ENCODE measurements at regions not wholly inside any gene's neighbourhood (a gene's known extent, or its start where the extent isn't known, plus 50 kb on each side); places are given as distances from the start of the nearest gene placed in this dataset.
A peak's percentile ranks its signal among the peaks of the same experiment; 100 is the strongest.

DNA sequence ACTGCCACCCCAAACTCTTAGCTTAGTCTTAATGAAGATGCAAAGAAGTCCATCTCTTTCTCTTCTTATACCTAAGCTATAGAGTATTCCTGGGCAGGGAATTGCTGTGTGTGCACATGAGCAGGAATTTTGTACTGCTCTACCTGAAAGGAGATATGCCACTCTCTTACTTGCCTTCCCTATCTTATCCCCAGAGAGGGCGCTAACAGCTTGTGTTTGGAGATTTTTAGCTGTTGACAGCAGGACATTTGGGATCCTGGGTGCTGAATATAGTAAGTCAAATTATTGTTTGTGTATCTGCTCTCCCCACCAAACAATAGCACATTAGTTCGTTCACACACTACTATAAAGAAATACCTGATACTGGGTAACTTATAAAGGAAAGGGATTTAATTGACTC, 159.5 kb downstream of the GABRG2 start:
- no peak overlapping the region for H3K27ac ChIP-seq (ENCODE audit: low read depth)
- peak; percentile 79 for ATAC-seq
- H4K20me1 ChIP-seq (replicated peaks; ENCODE audit: insufficient read depth) = no peaks in the 10 kb centered on the region
- DNase-seq (ENCODE audit: low spot score) = peak; percentile 79
- H2AFZ ChIP-seq = no peak overlapping the region
- peaks cover 18% of the 10 kb centered on the region; the same call in 2 of the 3 replicates for H3K36me3 Mint-ChIP-seq (ENCODE audit: low read depth)
- no peaks in the 10 kb centered on the region for H3K36me3 ChIP-seq (ENCODE audit: insufficient read depth)
- H3K4me1 Mint-ChIP-seq = no peaks in the 10 kb centered on the region
- peaks cover 3% of the 10 kb centered on the region for H3K27me3 Mint-ChIP-seq (ENCODE audit: insufficient read depth, low read depth, poor library complexity)
- H3K27me3 ChIP-seq (ENCODE audit: insufficient read depth) = no peaks in the 10 kb centered on the region
- no peak overlapping the region for H3K27ac Mint-ChIP-seq
- H3K9me3 Mint-ChIP-seq = peaks cover 23% of the 10 kb centered on the region
- no peak overlapping the region for H3K4me2 ChIP-seq
- no peak overlapping the region for H3K4me3 ChIP-seq
- H3K4me3 Mint-ChIP-seq = no peak overlapping the region
- no peaks in the 10 kb centered on the region for H3F3A ChIP-seq (replicated peaks; ENCODE audit: low read depth)
- no peak for TF ChIP-seq ZNF114 (CRISPR knock-in tag; IDR thresholded peaks at IDR 0.05)
- TF ChIP-seq, protein P1, sequence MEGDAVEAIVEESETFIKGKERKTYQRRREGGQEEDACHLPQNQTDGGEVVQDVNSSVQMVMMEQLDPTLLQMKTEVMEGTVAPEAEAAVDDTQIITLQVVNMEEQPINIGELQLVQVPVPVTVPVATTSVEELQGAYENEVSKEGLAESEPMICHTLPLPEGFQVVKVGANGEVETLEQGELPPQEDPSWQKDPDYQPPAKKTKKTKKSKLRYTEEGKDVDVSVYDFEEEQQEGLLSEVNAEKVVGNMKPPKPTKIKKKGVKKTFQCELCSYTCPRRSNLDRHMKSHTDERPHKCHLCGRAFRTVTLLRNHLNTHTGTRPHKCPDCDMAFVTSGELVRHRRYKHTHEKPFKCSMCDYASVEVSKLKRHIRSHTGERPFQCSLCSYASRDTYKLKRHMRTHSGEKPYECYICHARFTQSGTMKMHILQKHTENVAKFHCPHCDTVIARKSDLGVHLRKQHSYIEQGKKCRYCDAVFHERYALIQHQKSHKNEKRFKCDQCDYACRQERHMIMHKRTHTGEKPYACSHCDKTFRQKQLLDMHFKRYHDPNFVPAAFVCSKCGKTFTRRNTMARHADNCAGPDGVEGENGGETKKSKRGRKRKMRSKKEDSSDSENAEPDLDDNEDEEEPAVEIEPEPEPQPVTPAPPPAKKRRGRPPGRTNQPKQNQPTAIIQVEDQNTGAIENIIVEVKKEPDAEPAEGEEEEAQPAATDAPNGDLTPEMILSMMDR (conservative IDR thresholded peaks at IDR 0.05; ENCODE audit: low read depth in 2 of 2) = peak; percentile 83 to 91
- TF ChIP-seq POLR2AphosphoS5 (IDR thresholded peaks at IDR 0.05; ENCODE audit: low read depth) = no peak
- TF ChIP-seq, protein P2, sequence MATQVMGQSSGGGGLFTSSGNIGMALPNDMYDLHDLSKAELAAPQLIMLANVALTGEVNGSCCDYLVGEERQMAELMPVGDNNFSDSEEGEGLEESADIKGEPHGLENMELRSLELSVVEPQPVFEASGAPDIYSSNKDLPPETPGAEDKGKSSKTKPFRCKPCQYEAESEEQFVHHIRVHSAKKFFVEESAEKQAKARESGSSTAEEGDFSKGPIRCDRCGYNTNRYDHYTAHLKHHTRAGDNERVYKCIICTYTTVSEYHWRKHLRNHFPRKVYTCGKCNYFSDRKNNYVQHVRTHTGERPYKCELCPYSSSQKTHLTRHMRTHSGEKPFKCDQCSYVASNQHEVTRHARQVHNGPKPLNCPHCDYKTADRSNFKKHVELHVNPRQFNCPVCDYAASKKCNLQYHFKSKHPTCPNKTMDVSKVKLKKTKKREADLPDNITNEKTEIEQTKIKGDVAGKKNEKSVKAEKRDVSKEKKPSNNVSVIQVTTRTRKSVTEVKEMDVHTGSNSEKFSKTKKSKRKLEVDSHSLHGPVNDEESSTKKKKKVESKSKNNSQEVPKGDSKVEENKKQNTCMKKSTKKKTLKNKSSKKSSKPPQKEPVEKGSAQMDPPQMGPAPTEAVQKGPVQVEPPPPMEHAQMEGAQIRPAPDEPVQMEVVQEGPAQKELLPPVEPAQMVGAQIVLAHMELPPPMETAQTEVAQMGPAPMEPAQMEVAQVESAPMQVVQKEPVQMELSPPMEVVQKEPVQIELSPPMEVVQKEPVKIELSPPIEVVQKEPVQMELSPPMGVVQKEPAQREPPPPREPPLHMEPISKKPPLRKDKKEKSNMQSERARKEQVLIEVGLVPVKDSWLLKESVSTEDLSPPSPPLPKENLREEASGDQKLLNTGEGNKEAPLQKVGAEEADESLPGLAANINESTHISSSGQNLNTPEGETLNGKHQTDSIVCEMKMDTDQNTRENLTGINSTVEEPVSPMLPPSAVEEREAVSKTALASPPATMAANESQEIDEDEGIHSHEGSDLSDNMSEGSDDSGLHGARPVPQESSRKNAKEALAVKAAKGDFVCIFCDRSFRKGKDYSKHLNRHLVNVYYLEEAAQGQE (IDR thresholded peaks at IDR 0.05; ENCODE audit: unreplicated experiment) = no peak
- H3K79me2 ChIP-seq (replicated peaks; ENCODE audit: insufficient read depth) = no peaks in the 10 kb centered on the region
- H3K4me1 ChIP-seq (ENCODE audit: insufficient read depth) = no peaks in the 10 kb centered on the region; the same call in 1 of the 2 replicates
- no peaks in the 10 kb centered on the region for H3K9me2 ChIP-seq (ENCODE audit: insufficient read depth)

DNA sequence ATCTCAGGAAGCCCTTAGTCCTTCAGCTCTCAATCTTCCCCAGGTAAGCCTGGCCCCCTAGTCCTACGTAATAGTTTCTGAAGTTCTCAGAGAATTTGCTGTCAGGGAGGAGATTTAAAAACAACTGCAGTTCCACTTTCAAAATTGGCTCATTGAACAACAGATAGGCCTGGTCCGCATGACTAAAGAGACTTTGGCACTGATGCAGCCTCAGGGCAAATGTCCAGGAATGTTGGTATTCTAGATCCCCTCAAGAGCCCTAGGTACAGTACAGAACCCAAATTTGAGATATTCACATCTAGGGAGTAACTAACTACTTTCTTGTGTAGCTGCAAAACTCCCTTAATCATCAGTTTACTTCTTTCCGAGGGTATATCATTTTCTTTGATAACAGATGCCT, 162.8 kb downstream of the GABRG2 start:
- Histone ChIP-seq H3K9me2 (ENCODE audit: insufficient read depth) (peaks cover 2% of the 10 kb centered on the region; the same call in 1 of the 2 replicates), H3K27ac (ENCODE audit: low read depth) (no peak overlapping the region), H3K27me3 (ENCODE audit: insufficient read depth) (no peaks in the 10 kb centered on the region), H4K20me1 (replicated peaks; ENCODE audit: insufficient read depth) (no peaks in the 10 kb centered on the region), H3K4me1 (ENCODE audit: insufficient read depth) (no peaks in the 10 kb centered on the region; the same call in 1 of the 2 replicates), H3K79me2 (replicated peaks; ENCODE audit: insufficient read depth) (no peaks in the 10 kb centered on the region), H3K4me2 (no peak overlapping the region), H2AFZ (no peak overlapping the region), H3K4me3 (no peak overlapping the region), H3K36me3 (ENCODE audit: insufficient read depth) (peaks cover 8% of the 10 kb centered on the region; the same call in 1 of the 2 replicates), H3F3A (replicated peaks; ENCODE audit: low read depth) (no peaks in the 10 kb centered on the region)
- Mint-ChIP-seq H3K9me3 (peaks cover 55% of the 10 kb centered on the region), H3K27ac (no peak overlapping the region), H3K4me1 (no peaks in the 10 kb centered on the region), H3K27me3 (ENCODE audit: insufficient read depth, low read depth, poor library complexity) (peaks cover 3% of the 10 kb centered on the region), H3K4me3 (no peak overlapping the region), H3K36me3 (ENCODE audit: low read depth) (peaks cover 44% of the 10 kb centered on the region)
- DNase-seq (ENCODE audit: low spot score) = no peak
- ATAC-seq = no peak
- TF ChIP-seq, protein P3, sequence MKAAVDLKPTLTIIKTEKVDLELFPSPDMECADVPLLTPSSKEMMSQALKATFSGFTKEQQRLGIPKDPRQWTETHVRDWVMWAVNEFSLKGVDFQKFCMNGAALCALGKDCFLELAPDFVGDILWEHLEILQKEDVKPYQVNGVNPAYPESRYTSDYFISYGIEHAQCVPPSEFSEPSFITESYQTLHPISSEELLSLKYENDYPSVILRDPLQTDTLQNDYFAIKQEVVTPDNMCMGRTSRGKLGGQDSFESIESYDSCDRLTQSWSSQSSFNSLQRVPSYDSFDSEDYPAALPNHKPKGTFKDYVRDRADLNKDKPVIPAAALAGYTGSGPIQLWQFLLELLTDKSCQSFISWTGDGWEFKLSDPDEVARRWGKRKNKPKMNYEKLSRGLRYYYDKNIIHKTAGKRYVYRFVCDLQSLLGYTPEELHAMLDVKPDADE (IDR thresholded peaks at IDR 0.05) = no peak
- no peak for TF ChIP-seq EZH2 (IDR thresholded peaks at IDR 0.05; ENCODE audit: low read depth, unreplicated experiment)
- TF ChIP-seq, protein P2 (IDR thresholded peaks at IDR 0.05; ENCODE audit: unreplicated experiment) = no peak
- no peak for TF ChIP-seq ZNF114 (CRISPR knock-in tag; IDR thresholded peaks at IDR 0.05)
- no peak for TF ChIP-seq NANOG (IDR thresholded peaks at IDR 0.05; ENCODE audit: borderline replicate concordance)
- no peak for TF ChIP-seq CREB1 (CRISPR knock-in tag; IDR thresholded peaks at IDR 0.05; ENCODE audit: low read depth)
- no peak for TF ChIP-seq STAT1 (IDR thresholded peaks at IDR 0.05; ENCODE audit: unreplicated experiment)

Data from GM23338 (cell line).